HCT116 (cell line): ENCODE measurements at regions not wholly inside any gene's neighbourhood (a gene's known extent, or its start where the extent isn't known, plus 50 kb on each side); places are given as distances from the start of the nearest gene placed in this dataset.

ENCODE experiments used
- ATAC-seq: fragments of 200-7000 bp; cut with Tn5 transposase; 2 replicates; pipeline ENCODE4 v1.9.1; 2020; ENCODE audit warnings: mild to moderate bottlenecking, moderate library complexity
- BruUV-seq: library from RNA; stranded (reverse); fragments of 400-500 nt; replicated peaks from 2 replicates; lab custom pipeline; 2021; lab: Mats Ljungman, UMichigan
- CTCF ChIA-PET: fragments of 300-600 bp; sonication (Branson Sonifier 250); formaldehyde crosslinking; loops from one replicate; lab custom pipeline; 2021; ENCODE audit warnings: antibody characterized with exemption; lab: Charles Lee
- POLR2A ChIA-PET: fragments of 300-600, 350-600 bp; sonication (Branson Sonifier 250); formaldehyde crosslinking; loops from one replicate; lab custom pipeline; 2021; ENCODE audit warnings: antibody characterized with exemption; lab: Charles Lee
- RAD21 ChIA-PET, 2 experiments: fragments of 300-600 bp; sonication (Branson Sonifier 250); formaldehyde crosslinking; loops; one replicate each; lab custom pipeline; 2023; ENCODE audit warnings: low total read pairs in 2 of 2; ENCODE audit not compliant: uncharacterized antibody in 2 of 2, unreplicated experiment in 2 of 2, low non-redundant PET in 1 of 2; lab: Charles Lee
- DNase-seq: peaks from one replicate; pipeline ENCODE4 v3.0.0-alpha.2; 2010; ENCODE audit warnings: low read depth, low spot score
- H2AFZ ChIP-seq: fragments of 200-600 bp; shearing (Covaris generic), sonication (generic); 2 replicates; pipeline ENCODE4 v1.6.1; 2017; ENCODE audit warnings: low read depth, mixed run types, mixed read lengths, antibody characterized with exemption, low read length; ENCODE audit not compliant: poor library complexity, severe bottlenecking
- H3K27ac ChIP-seq: 2 replicates; pipeline ENCODE4 v1.5.1; 2012; ENCODE audit warnings: low read depth, low read length
- H3K27me3 ChIP-seq: fragments of 200-600 bp; sonication (generic); 2 replicates; pipeline ENCODE4 v1.6.1; 2016; ENCODE audit warnings: mixed run types, low read length, mixed read lengths; ENCODE audit not compliant: insufficient read depth
- H3K36me3 ChIP-seq, 2 experiments: fragments of 200-500 bp in 1 of 2; fragments of 200-600 bp in 1 of 2; sonication (Bioruptor generic) in 1 of 2; sonication (generic) in 1 of 2; 2 replicates each; pipeline versions ENCODE4 v1.5.1 to v1.6.1; 2014 to 2016; ENCODE audit warnings: low read length in 2 of 2, inconsistent platforms in 1 of 2, mixed read lengths in 1 of 2, mixed run types in 1 of 2; ENCODE audit not compliant: insufficient read depth in 2 of 2, control insufficient read depth in 1 of 2
- H3K4me1 ChIP-seq, 2 experiments: fragments of 200-600 bp in 1 of 2; sonication (generic) in 1 of 2; 2 replicates each; pipeline versions ENCODE4 v1.5.1 to v1.6.1; 2012 to 2017; ENCODE audit warnings: low read length in 2 of 2, inconsistent platforms in 1 of 2, mild to moderate bottlenecking in 1 of 2, mixed read lengths in 1 of 2, mixed run types in 1 of 2, moderate library complexity in 1 of 2; ENCODE audit not compliant: insufficient read depth in 2 of 2, control insufficient read depth in 1 of 2
- H3K4me2 ChIP-seq: fragments of 200-600 bp; sonication (generic); 2 replicates; pipeline ENCODE4 v1.6.1; 2017; ENCODE audit warnings: mixed run types, low read length, mixed read lengths
- H3K4me3 ChIP-seq, 2 experiments: fragments of 200-600 bp in 1 of 2; sonication (generic) in 1 of 2; replicated peaks in 1 of 2; 2 replicates each; pipeline ENCODE4 v1.5.1; 2011 to 2016; ENCODE audit warnings: low read length in 2 of 2, control low read depth in 1 of 2, low read depth in 1 of 2, mild to moderate bottlenecking in 1 of 2, mixed read lengths in 1 of 2, mixed run types in 1 of 2
- H3K79me2 ChIP-seq: fragments of 200-600 bp; sonication (generic); 2 replicates; pipeline ENCODE4 v1.6.1; 2017; ENCODE audit warnings: mild to moderate bottlenecking, mixed run types, low read length, moderate library complexity, mixed read lengths; ENCODE audit not compliant: insufficient read depth
- H3K9ac ChIP-seq: fragments of 200-600 bp; sonication (generic); 2 replicates; pipeline ENCODE4 v1.6.1; 2016; ENCODE audit warnings: low read length, mixed read lengths
- H3K9me2 ChIP-seq: fragments of 200-600 bp; sonication (generic), shearing (Covaris generic); 2 replicates; pipeline ENCODE4 v1.6.1; 2017; ENCODE audit warnings: mixed run types, mild to moderate bottlenecking, moderate library complexity; ENCODE audit not compliant: insufficient read depth
- H3K9me3 ChIP-seq, 2 experiments: fragments of 200-500 bp in 1 of 2; fragments of 200-600 bp in 1 of 2; sonication (Bioruptor generic) in 1 of 2; sonication (generic) in 1 of 2; 2 replicates each; pipeline ENCODE4 v1.6.1; 2014 to 2017; ENCODE audit warnings: low read length in 2 of 2, mixed read lengths in 2 of 2, inconsistent platforms in 1 of 2, low read depth in 1 of 2, mild to moderate bottlenecking in 1 of 2, mixed run types in 1 of 2, moderate library complexity in 1 of 2; ENCODE audit not compliant: control insufficient read depth in 1 of 2, insufficient read depth in 1 of 2
- H4K20me1 ChIP-seq: fragments of 200-600 bp; sonication (generic), shearing (Covaris generic); 2 replicates; pipeline ENCODE4 v1.6.1; 2017; ENCODE audit warnings: mixed run types, mild to moderate bottlenecking, moderate library complexity; ENCODE audit not compliant: insufficient read depth
- CBX3 ChIP-seq: IDR thresholded peaks from 2 replicates; pipeline ENCODE4 v1.6.1; 2012; ENCODE audit warnings: low read depth
- CEBPB ChIP-seq: IDR thresholded peaks from 2 replicates; pipeline ENCODE4 v1.6.1; 2012; ENCODE audit warnings: low read depth
- EGR1 ChIP-seq: IDR thresholded peaks from 2 replicates; pipeline ENCODE4 v1.6.1; 2012; ENCODE audit warnings: low read depth
- ELF1 ChIP-seq: IDR thresholded peaks from 2 replicates; pipeline ENCODE4 v1.6.1; 2012; ENCODE audit warnings: low read depth, borderline replicate concordance
- JUND ChIP-seq: IDR thresholded peaks from 2 replicates; pipeline ENCODE4 v1.6.1; 2012
- POLR2A ChIP-seq: IDR thresholded peaks from 2 replicates; pipeline ENCODE4 v1.7.0; 2011; ENCODE audit warnings: borderline replicate concordance; ENCODE audit not compliant: insufficient read depth, insufficient read length; ENCODE audit errors: extremely low read depth
- POLR2AphosphoS5 ChIP-seq: IDR thresholded peaks from 2 replicates; pipeline ENCODE4 v1.6.1; 2011; ENCODE audit warnings: mild to moderate bottlenecking, low read depth, low read length, moderate library complexity
- RAD21 ChIP-seq: IDR thresholded peaks from 2 replicates; pipeline ENCODE4 v1.6.1; 2012; ENCODE audit warnings: low read depth, mild to moderate bottlenecking
- SRF ChIP-seq: IDR thresholded peaks from 2 replicates; pipeline ENCODE4 v1.6.1; 2012; ENCODE audit warnings: low read depth
- TCF7L2 ChIP-seq: IDR thresholded peaks from 2 replicates; pipeline ENCODE4 v1.7.0; 2011; ENCODE audit warnings: borderline replicate concordance, inconsistent platforms; ENCODE audit not compliant: insufficient read depth, insufficient read length; ENCODE audit errors: extremely low read depth
- ZNF274 ChIP-seq: fragments of 200-500 bp; sonication (Bioruptor generic); IDR thresholded peaks from 2 replicates; pipeline ENCODE4 v1.6.1; 2014; ENCODE audit warnings: mild to moderate bottlenecking, low read depth, low read length, inconsistent platforms
- intact Hi-C: fragments of 100-400 bp; cut with micrococcal nuclease; formaldehyde crosslinking; loops from 2 replicates; pipeline ENCODE4 v1.10.0; 2022
- TF ChIP-seq, protein P1 (sequence below): IDR thresholded peaks from 2 replicates; pipeline ENCODE4 v1.6.1; 2012

DNA sequence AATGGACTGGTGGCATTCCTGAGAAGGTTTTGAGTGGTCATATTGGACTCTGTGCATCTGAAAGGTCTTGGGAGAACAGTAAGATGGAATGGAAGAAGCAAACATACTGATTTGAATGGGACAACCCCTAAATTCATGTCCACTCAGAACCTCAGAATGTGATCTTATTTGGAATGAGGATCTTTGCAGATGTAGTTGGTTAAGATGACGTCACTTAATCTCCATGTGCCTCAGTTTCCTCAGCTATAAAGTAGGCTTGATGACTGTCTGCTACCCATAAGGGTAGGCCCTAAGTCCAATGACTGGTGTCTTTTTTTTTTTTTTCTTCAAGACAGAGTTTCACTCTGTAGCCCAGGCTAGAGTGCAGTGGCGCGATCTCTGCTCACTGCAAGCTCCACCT lies 71.1 kb upstream of the SOX21 start:
- ChIA-PET CTCF (no interaction called here), POLR2A (no interaction called here)

DNA sequence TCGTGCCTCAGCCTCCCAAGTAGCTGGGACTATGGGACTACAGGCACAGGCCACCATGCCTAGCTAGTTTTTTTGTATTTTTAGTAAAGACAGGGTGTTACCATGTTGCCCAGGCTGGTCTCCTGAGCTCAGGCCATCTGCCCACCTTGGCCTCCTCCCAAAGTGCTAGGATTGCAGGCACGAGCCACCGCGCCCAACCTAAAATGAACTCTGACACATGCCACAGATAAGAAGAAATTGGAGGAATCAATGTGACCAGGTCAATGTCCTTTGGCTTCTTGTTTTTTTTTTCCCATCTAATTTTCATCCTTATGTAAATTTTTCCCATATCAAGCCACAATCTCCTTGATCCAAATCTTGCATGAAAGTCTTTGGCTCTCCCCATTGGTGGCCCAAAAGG lies 68.1 kb upstream of the SOX21 start:
- intact Hi-C loops: no loop called here
- H3K27me3 ChIP-seq: 0 out of 2 replicates have a peak, but pooled peaks cover 15% of the 10 kb centered on the region
- no peaks in the 10 kb centered on the region for H4K20me1 ChIP-seq
- H2AFZ ChIP-seq: no peak overlapping the region
- DNase-seq (no peak), ATAC-seq (no peak)
- H3K4me1 ChIP-seq: no peaks in the 10 kb centered on the region
- H3K9me2 ChIP-seq: no peaks in the 10 kb centered on the region
- TF ChIP-seq EGR1: no peak
- no peak for TF ChIP-seq TCF7L2
- no peak for TF ChIP-seq RAD21
- no peak for TF ChIP-seq POLR2A
- no peak for TF ChIP-seq JUND
- TF ChIP-seq, protein P1, sequence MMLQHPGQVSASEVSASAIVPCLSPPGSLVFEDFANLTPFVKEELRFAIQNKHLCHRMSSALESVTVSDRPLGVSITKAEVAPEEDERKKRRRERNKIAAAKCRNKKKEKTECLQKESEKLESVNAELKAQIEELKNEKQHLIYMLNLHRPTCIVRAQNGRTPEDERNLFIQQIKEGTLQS: no peak
- no peak overlapping the region for H3K4me3 ChIP-seq
- ChIA-PET POLR2A (no interaction called here), CTCF (no interaction called here), RAD21 (no interaction called here)
- no peaks in the 10 kb centered on the region for H3K36me3 ChIP-seq
- H3K4me2 ChIP-seq: no peak overlapping the region
- H3K79me2 ChIP-seq: no peaks in the 10 kb centered on the region
- H3K9me3 ChIP-seq: no peaks in the 10 kb centered on the region
- H3K9ac ChIP-seq: no peak overlapping the region
- no TSS peak for BruUV-seq
- H3K27ac ChIP-seq: no peak overlapping the region

More for the DNA sequence above, 71.1 kb upstream of the SOX21 start:
- no peak for ATAC-seq
- Histone ChIP-seq H3K9me2 (no peaks in the 10 kb centered on the region), H3K27me3 (0 out of 2 replicates have a peak, but pooled peaks cover 8% of the 10 kb centered on the region), H3K4me2 (no peak overlapping the region), H3K4me1 (no peaks in the 10 kb centered on the region)
- TF ChIP-seq ELF1 (no peak), TCF7L2 (no peak), CEBPB (no peak), POLR2AphosphoS5 (no peak), ZNF274 (no peak), CBX3 (no peak), SRF (no peak)
- TF ChIP-seq, all 23 proteins: peak for 0
- H3K4me3 ChIP-seq: no peak overlapping the region
- RAD21 ChIA-PET: no interaction called here
- no peak overlapping the region for H3K9ac ChIP-seq
- H3K36me3 ChIP-seq: no peaks in the 10 kb centered on the region
- H3K79me2 ChIP-seq: no peaks in the 10 kb centered on the region
- no peak overlapping the region for H3K27ac ChIP-seq
- intact Hi-C loops: no loop called here
- H2AFZ ChIP-seq: no peak overlapping the region
- no peaks in the 10 kb centered on the region for H3K9me3 ChIP-seq
- H4K20me1 ChIP-seq: no peaks in the 10 kb centered on the region
- no TSS peak for BruUV-seq
- DNase-seq: no peak
